ENCODE measurements at regions not wholly inside any gene's neighbourhood (a gene's known extent, or its start where the extent isn't known, plus 50 kb on each side); places are given as distances from the start of the nearest gene placed in this dataset.

DNA sequence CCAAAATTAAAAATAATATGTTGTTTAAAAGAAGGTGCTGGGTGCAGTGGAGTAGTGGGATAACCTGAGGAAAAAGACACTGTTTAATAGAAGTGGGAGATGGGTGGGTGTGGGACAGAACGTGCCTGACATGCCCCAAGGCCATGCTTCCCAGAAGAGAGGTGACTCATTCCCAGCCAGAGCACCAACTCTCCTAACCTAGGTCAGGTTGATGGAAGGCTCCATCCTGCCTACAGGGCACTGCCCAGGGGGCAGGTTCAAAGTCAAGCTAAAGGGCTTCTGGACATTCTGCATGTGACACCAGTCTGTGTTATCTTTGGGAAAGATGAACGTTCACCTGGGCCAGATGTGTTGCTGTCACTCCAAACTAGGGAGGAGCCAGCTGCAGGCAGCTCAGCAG is 453.1 kb downstream of the SOX6 start:
- peak; percentile 51 for DNase-seq (ENCODE audit: low read depth, low spot score)

DNA sequence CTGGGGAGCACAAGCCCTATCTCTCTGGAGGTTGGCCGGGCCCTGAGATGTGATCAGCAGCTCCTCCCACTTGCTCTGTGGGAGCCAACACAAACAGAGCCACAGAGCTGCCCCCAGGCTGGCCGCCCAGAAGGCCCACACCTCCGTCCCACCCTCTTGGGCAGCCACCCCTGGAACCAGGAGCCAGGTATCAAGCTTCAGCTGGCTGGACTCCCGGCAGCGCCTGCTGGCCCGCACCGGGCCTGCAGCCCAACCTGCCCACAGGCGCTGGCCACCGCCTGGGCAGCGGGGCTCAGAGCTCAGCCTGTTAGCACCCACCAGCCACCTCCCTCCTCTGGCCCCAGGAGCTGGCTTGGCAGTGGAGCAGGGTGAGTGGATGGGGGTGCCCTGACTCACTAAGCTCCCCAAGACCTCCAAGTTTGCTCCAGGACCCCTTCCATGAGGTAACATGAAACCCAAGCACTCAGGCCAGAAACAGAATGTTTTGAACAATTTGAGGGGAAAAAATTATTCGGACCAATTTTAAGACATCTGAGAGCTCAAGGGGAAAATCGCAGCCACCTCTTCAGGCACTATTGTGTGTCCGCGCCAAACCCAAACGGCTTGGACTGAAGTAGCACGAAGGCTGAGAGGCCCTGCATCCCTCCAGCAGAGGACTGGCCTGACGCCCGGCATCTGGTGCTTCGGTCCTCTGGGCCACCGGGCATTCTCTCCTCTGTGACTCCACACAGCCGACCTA is 450.8 kb downstream of the SOX6 start:
- DNase-seq (ENCODE audit: low read depth, low spot score): peak; percentile 10

DNA sequence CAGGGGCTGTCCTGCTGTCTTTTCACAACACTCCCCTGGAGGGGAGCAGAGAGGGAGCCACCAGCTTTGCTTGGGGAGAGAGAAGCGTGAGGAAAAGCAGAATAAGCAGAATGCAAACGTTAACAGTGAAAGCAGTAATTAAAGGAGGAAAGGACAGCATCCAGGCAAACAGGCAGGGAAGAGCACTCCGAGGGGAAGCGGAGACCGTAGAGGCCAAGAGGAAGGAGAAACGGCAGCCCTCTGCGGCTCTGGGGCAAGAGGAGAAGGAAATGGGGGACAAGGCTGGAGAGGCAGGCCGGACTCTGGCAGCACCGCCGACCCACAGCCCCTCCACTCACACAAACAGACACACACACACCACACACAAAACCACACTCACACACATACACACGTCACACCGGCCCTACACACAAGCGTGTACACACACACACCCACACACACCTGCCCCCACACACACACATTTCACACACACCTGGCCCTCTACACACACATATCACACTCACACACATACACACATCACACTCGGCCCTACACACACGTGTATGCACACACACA is 449.8 kb downstream of the SOX6 start:
- DNase-seq (ENCODE audit: low read depth, low spot score): peak; percentile 25

DNA sequence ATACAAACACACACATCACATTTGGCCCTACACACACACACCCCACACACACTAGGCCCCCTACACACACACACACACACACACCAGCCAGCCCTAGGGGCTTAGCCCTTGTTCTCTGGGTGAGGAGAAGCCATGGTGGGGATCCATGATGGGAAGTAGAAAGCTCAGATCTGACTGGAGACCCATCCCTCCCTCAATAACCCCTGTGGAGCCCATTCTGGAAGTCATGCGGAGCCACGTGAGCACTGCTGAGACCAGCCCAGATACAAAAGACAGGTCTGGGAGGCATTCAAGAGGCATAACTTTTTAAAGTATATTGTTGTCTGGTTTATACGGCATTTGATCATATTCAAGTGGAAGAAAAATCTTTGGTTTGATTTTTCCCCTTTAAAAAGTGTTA is 448.5 kb downstream of the SOX6 start:
- no peak for DNase-seq (ENCODE audit: low read depth, low spot score)

DNA sequence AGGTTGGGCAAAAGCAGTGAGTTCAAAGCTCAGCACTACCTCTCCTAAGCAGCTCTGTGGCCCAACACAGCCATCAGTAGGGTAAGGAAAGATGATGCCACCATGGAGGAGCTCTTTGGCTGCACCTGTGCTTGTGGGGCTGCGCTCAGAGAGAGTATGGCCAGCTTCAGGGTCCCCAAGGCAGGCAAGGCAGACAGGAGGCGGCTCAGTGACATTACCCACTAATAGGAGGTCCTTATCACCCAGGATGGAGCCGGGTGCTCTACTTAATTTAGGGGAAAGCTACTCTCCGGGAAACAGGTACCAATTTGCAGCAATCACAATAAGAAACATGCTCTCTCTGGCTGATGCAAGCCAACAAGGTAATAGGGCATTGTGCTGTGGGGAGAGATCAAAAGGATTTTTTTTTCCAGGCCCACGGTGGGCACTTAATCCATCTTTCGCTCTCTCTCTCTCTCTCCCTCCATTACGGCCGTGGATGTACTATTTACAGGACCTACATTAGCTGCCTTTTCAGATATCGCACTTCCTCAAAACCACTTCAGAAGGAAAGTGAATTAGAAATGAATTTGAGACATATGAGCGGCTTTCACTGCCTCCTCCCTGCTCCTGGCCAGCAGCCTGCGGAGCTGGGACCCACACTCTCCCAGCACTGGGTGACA is 446.3 kb downstream of the SOX6 start:
- no peak for DNase-seq (ENCODE audit: low read depth, low spot score)

DNA sequence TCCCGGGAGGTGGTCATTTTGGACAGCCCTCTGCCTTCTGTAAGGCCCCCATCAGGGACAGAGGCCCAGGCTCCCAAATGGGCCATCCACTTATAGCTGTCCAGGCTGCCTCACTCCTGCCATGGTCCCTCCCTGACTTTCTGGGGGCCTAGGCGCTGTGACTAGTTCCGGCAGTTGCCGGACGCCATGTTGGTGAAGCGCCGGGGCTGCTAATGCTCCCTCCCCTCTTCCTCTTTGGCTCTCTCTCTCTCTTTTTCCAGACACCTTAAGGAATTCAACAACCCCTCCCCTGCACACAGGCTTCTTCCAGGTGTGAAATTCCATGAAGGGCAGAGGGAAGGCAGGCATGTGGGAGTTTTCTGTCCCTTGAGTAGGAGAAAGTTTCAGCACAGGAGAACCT is 445.6 kb downstream of the SOX6 start:
- peak; percentile 52 for DNase-seq (ENCODE audit: low read depth, low spot score)

DNA sequence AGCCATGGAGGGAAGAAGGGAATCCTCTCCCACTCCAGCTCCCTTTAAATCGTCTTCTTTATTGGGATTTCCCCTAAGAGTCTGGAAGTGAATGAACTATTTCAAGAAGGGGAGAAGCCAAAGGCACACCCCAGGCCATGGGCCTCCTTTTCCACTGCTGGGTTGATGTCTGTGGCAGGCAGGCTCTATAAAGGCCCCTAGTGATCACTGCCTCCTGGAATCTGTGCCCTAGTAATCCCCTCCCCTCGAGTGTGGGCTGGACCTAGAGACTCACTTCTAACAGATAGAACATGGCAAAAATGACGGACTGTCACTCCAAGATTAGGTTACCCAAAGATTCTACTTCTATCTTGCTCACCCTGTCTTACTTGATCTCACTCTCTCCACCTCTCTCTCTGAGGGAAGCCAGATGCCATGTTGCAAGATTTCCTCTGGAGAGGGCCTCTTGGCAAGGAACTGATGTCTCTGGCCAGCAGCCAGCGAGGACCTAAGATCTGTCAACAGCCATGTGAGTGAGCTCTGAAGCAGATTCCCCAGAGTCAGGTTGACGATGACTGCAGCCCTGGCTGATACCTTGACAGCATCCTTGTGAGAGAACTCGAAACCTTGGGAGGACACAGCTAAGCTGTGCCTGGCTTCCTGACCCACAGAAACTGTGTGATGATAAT is 444.8 kb downstream of the SOX6 start:
- DNase-seq (ENCODE audit: low read depth, low spot score): no peak

DNA sequence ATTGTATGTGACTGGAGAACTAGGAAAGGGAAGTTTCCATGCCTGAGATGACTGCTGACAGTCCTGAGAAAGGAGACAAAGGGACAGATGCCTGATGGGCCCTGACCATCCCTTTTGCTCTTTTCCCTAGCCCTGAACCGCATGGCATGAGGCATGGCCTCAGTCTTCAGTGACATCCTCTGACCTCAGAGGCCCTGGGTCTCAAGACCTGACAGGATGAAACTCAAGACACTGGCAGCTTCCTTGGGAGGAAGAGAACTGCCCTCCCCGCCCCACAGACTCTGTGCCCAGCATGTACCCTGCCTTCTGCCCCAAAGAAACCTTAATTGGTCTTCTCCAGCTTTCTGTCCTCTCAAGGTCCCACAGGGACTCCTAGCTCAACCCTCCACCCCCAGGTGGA is 444.1 kb downstream of the SOX6 start:
- DNase-seq (ENCODE audit: low read depth, low spot score): no peak

DNA sequence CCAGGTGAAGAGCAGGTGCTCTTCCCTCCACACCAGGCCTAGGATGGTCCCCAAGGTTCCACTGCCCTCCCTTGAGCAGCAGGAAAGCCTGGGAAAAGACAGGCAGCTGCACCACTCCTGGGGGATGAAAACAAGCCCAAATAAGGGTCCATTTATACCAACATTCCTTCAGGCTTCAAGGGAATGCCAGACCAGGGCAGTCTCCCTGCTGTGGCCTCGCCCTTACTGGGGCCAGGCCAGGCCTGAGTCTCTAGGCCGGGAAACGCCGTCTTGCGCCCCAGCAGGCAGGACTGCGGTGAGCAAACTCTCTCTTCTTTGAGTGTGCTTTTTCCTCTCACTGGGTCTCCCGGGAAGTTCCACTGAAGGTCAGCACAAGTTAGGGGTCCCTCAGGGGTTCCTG is 443.5 kb downstream of the SOX6 start:
- peak; percentile 63 for DNase-seq (ENCODE audit: low read depth, low spot score)

DNA sequence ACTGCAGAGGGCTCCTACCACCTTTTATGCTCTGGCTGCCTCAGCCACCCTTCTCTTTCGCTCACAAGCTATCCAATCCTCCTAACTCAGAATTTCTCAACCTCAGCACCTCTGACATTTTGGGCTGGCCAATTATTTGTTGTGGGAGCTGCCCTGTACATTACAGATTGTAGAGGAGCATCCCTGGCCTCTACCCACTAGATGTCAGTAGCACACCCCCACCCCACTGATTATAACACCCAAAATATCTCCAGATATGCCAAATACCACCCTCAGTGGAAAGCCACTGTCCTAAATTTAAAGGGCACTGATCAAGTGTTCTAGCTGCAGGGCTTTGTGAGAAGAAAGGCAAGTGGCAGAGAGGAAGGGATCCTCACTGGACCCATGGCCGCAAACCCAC is 443.1 kb downstream of the SOX6 start:
- DNase-seq (ENCODE audit: low read depth, low spot score): no peak
